Neural cell (in vitro differentiated cells): ENCODE measurements at regions not wholly inside any gene's neighbourhood (a gene's known extent, or its start where the extent isn't known, plus 50 kb on each side); places are given as distances from the start of the nearest gene placed in this dataset.

Source experiments
- H2AFZ ChIP-seq: fragments of 200-600, 300-800 bp; sonication (generic), shearing (Covaris generic); 2 replicates; pipeline ENCODE4 v1.6.0; 2014; ENCODE audit warnings: low read depth, mild to moderate bottlenecking, antibody characterized with exemption, low read length, moderate library complexity
- H3F3A ChIP-seq: fragments of 200-600 bp; shearing (Covaris generic); 2 replicates; pipeline ENCODE4 v1.6.1; 2016; ENCODE audit warnings: mild to moderate bottlenecking, moderate library complexity, mixed read lengths, antibody characterized with exemption, low read length; ENCODE audit not compliant: insufficient read depth, poor library complexity, severe bottlenecking
- H3K27ac ChIP-seq: fragments of 200-600, 300-800 bp; sonication (generic), shearing (Covaris generic); 2 replicates; pipeline ENCODE4 v1.5.1; 2014; ENCODE audit warnings: mild to moderate bottlenecking, low read length, moderate library complexity
- H3K27me3 ChIP-seq: fragments of 300-800, 200-600 bp; sonication (generic), shearing (Covaris generic); 2 replicates; pipeline ENCODE4 v1.6.0; 2014; ENCODE audit warnings: mild to moderate bottlenecking, low read depth, low read length, moderate library complexity; ENCODE audit not compliant: insufficient read depth
- H3K36me3 ChIP-seq: fragments of 300-800, 200-600 bp; sonication (generic), shearing (Covaris generic); 2 replicates; pipeline ENCODE4 v1.5.1; 2014; ENCODE audit warnings: mild to moderate bottlenecking, antibody characterized with exemption, low read length, moderate library complexity; ENCODE audit not compliant: insufficient read depth
- H3K4me2 ChIP-seq: fragments of 300-800, 200-600 bp; sonication (generic), shearing (Covaris generic); 2 replicates; pipeline ENCODE4 v1.6.0; 2014; ENCODE audit warnings: mild to moderate bottlenecking, low read length
- H3K4me3 ChIP-seq: fragments of 300-800, 200-600 bp; sonication (generic), shearing (Covaris generic); 2 replicates; pipeline ENCODE4 v1.5.1; 2014; ENCODE audit warnings: mild to moderate bottlenecking, low read length, moderate library complexity
- H3K79me2 ChIP-seq: fragments of 200-600 bp; shearing (Covaris generic); replicated peaks from 2 replicates; pipeline ENCODE4 v1.6.0; 2014; ENCODE audit warnings: mild to moderate bottlenecking, low read length, moderate library complexity; ENCODE audit not compliant: insufficient read depth
- H3K9ac ChIP-seq: fragments of 300-800, 200-600 bp; sonication (generic), shearing (Covaris generic); 2 replicates; pipeline ENCODE4 v1.6.1; 2016; ENCODE audit warnings: mild to moderate bottlenecking, low read length, mixed read lengths
- H3K9me2 ChIP-seq: fragments of 200-600 bp; shearing (Covaris generic); 2 replicates; pipeline ENCODE4 v1.6.1; 2016; ENCODE audit warnings: mild to moderate bottlenecking, low read length, mixed read lengths; ENCODE audit not compliant: insufficient read depth
- H3K9me3 ChIP-seq: fragments of 200-600, 300-800 bp; sonication (generic), shearing (Covaris generic); 2 replicates; pipeline ENCODE4 v1.6.1; 2016; ENCODE audit warnings: mild to moderate bottlenecking, mixed run types, low read length, moderate library complexity, mixed read lengths
- H4K20me1 ChIP-seq: fragments of 200-600 bp; shearing (Covaris generic); 2 replicates; pipeline ENCODE4 v1.6.1; 2016; ENCODE audit warnings: mild to moderate bottlenecking, mixed run types; ENCODE audit not compliant: insufficient read depth
- CTCF ChIP-seq: fragments of 450-650 bp; IDR thresholded peaks from 2 replicates; pipeline ENCODE4 v1.5.1; 2014; ENCODE audit warnings: antibody characterized with exemption, mild to moderate bottlenecking, moderate library complexity; ENCODE audit not compliant: poor library complexity, severe bottlenecking
- EP300 ChIP-seq: fragments of 450-650 bp; conservative IDR thresholded peaks from 2 replicates; pipeline ENCODE4 v1.6.1; 2014; ENCODE audit warnings: antibody characterized with exemption, mild to moderate bottlenecking, moderate library complexity; ENCODE audit not compliant: poor library complexity, severe bottlenecking
- EZH2 ChIP-seq: fragments of 200-600, 300-800 bp; shearing (Covaris generic), sonication (generic); IDR thresholded peaks from 2 replicates; pipeline ENCODE4 v1.6.1; 2014; ENCODE audit warnings: antibody characterized with exemption, low read length, borderline replicate concordance, mild to moderate bottlenecking; ENCODE audit not compliant: insufficient read depth, poor library complexity, severe bottlenecking
- MXI1 ChIP-seq: fragments of 450-650 bp; conservative IDR thresholded peaks from 2 replicates; pipeline ENCODE4 v1.6.1; 2014; ENCODE audit warnings: antibody characterized with exemption, mild to moderate bottlenecking; ENCODE audit not compliant: poor library complexity, severe bottlenecking
- POLR2AphosphoS5 ChIP-seq: IDR thresholded peaks from 2 replicates; pipeline ENCODE4 v1.6.1; 2012
- RAD21 ChIP-seq: fragments of 450-650 bp; conservative IDR thresholded peaks from 2 replicates; pipeline ENCODE4 v1.6.1; 2014; ENCODE audit warnings: antibody characterized with exemption, mild to moderate bottlenecking, moderate library complexity
- REST ChIP-seq: IDR thresholded peaks from 2 replicates; pipeline ENCODE4 v1.6.1; 2012; ENCODE audit warnings: borderline replicate concordance
- SMC3 ChIP-seq: fragments of 450-650 bp; conservative IDR thresholded peaks from 2 replicates; pipeline ENCODE4 v1.6.1; 2014; ENCODE audit warnings: antibody characterized with exemption, mild to moderate bottlenecking, moderate library complexity; ENCODE audit not compliant: poor library complexity
- TAF1 ChIP-seq: IDR thresholded peaks from 2 replicates; pipeline ENCODE4 v1.6.1; 2012; ENCODE audit warnings: low read depth

GRCh38 chr7:12865593-12865992 lies 178.2 kb downstream of the ARL4A start:
- Histone ChIP-seq H3K9ac (no peak overlapping the region), H3K36me3 (no peaks in the 10 kb centered on the region), H3K4me2 (no peak overlapping the region), H3K9me2 (no peaks in the 10 kb centered on the region), H3K4me3 (no peak overlapping the region), H3F3A (no peaks in the 10 kb centered on the region), H3K9me3 (no peaks in the 10 kb centered on the region), H3K79me2 (no peaks in the 10 kb centered on the region), H3K27me3 (no peaks in the 10 kb centered on the region), H3K27ac (no peak overlapping the region), H4K20me1 (no peaks in the 10 kb centered on the region), H2AFZ (no peak overlapping the region)
- TF ChIP-seq SMC3 (no peak), CTCF (no peak), MXI1 (no peak), REST (no peak), RAD21 (no peak), EZH2 (no peak), POLR2AphosphoS5 (no peak), TAF1 (no peak), EP300 (no peak)

- H2AFZ ChIP-seq, result no peak overlapping the region
- H3K27me3 ChIP-seq, result no peaks in the 10 kb centered on the region
- no peaks in the 10 kb centered on the region for H3K9me3 ChIP-seq
- H3K36me3 ChIP-seq, result no peaks in the 10 kb centered on the region
- no peak overlapping the region for H3K9ac ChIP-seq
- H3K4me2 ChIP-seq, result no peak overlapping the region
- H3F3A ChIP-seq, result no peaks in the 10 kb centered on the region
- H3K9me2 ChIP-seq, result no peaks in the 10 kb centered on the region
- no peak for TF ChIP-seq SMC3
- TF ChIP-seq EP300, result no peak
- TF ChIP-seq CTCF, result no peak
- H3K4me3 ChIP-seq, result no peak overlapping the region
- no peaks in the 10 kb centered on the region for H3K79me2 ChIP-seq
- H3K27ac ChIP-seq, result no peak overlapping the region
- no peaks in the 10 kb centered on the region for H4K20me1 ChIP-seq
Observed at GRCh38 chr7:12866207-12866606, 178.8 kb downstream of the ARL4A start.
